HG03565 (cell line): ENCODE measurements at regions not wholly inside any gene's neighbourhood (a gene's known extent, or its start where the extent isn't known, plus 50 kb on each side); places are given as distances from the start of the nearest gene placed in this dataset.
"Not testable (repeated sequence)": the region's sequence is repeated elsewhere in the genome, so short reads cannot be mapped to it uniquely, and the experiment has no call there.

Experiments used
- ATAC-seq: cut with Tn5 transposase; IDR thresholded peaks from one replicate; pipeline ENCODE4 v1.9.1; 2021; ENCODE audit warnings: mild to moderate bottlenecking, moderate library complexity; ENCODE audit not compliant: unreplicated experiment

DNA sequence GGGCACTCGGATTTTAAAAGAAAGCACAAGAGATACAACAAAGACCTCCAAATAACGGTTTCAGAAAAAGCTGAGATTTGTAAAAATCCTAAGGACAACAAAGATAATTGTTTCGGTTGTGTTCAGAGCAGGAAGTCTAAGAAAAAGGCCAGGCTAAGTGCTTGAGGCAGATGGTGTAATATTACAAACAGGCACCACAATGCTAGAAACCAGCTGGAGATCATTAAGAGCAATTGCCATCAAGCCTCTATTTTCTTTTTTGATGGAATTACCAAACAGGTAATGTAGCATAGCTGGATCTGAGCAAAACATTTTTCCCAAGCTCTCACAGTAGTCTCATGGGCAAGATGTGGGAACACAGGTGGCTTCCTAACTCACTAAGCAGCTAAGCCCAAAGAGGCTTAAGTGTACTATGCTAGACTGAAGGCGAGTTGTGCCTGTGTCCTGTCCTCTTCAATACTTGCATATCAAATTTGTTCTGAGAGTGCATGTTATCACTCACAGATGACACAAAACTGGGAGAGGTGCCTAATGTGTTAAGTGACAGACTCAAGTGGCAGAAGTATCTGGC, 161.6 kb downstream of the GLUL start:
- no peak for ATAC-seq

DNA sequence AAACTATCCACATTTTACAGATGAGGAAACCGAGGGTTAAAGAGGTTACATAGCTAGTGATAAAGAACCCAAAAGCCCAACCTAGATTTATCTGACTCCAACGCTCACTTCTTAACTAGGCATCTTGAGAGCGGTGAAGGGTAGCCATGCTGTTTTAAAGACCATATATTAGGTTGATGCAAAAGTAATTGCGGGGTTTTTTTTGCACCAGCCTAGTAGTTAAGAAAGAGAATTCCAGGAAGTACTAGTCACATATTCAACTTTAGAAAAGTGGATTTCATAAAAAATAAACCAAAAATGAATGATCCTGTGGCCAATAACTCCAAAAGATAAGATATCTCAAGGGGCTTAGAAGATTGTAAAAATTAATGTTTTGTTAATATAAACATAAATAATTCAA, 162.1 kb downstream of the GLUL start:
- no peak for ATAC-seq

- no peak for ATAC-seq
Observed at GRCh38 chr1:182227864-182228547, 163.6 kb downstream of the GLUL start.

- ATAC-seq: no peak
Observed at GRCh38 chr1:182226618-182227017, 165.0 kb downstream of the GLUL start.

DNA sequence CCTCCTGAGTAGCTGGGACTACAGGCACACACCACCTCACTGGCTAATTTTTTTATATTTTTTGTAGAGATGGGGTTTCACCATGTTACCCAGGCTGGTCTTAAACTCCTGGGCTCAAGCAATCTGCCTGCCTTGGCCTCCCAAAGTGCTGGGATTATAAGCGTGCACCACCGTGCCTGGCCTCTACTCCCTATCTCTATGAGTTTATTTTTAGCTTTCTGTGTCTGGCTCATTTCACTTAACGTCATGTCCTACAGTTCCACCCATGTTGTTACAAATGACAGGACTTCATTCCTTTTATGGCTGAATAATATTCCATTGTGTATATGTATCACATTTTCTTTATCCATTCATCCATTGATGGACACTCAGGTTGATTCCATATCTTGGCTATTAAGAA, 164.2 kb upstream of the ZNF648 start:
- ATAC-seq: not testable (repeated sequence)

GRCh38 chr1:182221990-182222389, 160.5 kb upstream of the ZNF648 start:
- not testable (repeated sequence) for ATAC-seq

DNA sequence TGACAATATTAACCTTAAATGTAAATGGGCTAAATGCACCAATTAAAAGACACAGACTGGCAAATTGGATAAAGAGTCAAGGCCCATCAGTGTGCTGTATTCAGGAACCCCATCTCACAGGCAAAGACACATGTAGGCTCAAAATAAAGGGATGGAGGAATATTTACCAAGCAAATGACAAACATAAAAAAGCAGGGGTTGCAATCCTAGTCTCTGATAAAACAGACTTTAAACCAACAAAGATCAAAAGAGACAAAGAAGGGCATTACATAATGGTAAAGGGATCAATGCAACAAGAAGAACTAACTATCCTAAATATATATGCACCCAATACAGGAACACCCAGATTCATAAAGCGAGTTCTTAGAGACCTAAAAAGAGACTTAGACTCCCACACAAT, 159.9 kb upstream of the ZNF648 start:
- not testable (repeated sequence) for ATAC-seq

DNA sequence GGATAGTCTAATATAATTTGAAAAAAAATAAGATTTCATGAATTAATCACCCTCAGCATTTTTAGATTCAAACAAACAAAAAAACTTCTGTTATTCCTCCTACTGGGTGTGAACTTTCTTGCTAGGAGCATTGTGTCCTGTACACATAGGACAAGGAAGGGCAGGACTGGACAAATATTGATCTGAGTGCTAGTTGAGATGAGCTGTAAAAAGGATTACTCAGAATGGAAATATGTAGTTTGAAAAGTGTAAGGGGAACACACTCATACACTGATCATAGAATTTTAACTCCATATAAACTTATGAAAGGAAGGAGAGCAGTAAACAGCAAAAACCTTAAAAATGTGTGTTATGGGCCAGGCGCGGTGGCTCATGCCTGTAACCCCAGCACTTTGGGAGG, 156.5 kb upstream of the ZNF648 start:
- no peak for ATAC-seq

GRCh38 chr1:182217071-182217470, 155.6 kb upstream of the ZNF648 start:
- no peak for ATAC-seq

DNA sequence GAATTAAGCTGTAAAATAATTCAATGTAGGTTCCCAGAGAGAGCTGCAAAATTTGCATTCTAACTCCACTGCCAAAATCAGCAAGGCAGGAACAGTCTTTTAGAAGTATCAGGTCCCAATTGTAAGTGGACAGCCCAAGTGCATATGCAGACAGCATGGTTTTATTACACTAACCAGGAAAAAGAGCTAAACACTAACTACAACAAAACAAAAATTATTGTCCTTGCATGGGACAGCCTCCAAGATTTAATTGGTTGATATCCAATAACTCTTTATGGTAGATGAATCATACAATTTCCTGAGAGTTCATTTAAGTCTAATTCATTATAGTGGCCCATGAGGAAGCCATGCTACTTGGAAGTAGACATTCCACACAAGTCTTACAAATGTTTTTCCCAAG, 154.3 kb upstream of the ZNF648 start:
- no peak for ATAC-seq

GRCh38 chr1:182213163-182213562, 151.7 kb upstream of the ZNF648 start:
- ATAC-seq: no peak

- ATAC-seq: no peak
Observed at GRCh38 chr1:182211386-182211785, 149.9 kb upstream of the ZNF648 start.

- ATAC-seq: no peak
Observed at GRCh38 chr1:182210417-182210816, 148.9 kb upstream of the ZNF648 start.

DNA sequence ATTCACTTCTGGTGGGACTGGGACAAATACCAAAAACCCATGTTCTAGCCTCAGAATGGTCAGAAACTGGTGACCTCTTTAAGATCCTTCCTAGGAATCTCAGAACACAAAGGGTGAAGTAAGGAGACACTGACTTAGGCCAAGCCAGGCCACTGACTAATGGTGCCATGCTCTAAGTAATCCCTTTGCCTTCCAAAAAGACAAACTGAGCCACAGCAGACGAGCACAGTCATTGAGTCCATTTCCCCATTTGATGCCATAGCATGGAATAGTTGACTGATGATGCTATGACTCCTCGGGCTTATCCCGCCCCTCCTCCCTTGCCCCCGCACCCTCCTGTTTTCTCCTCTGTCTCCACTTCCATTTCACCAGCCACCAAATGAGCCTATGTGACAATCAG, 145.8 kb upstream of the ZNF648 start:
- ATAC-seq: no peak

- no peak for ATAC-seq
Observed at GRCh38 chr1:182206626-182207239, 145.2 kb upstream of the ZNF648 start.

GRCh38 chr1:182205351-182206022, 144.0 kb upstream of the ZNF648 start:
- ATAC-seq: no peak

DNA sequence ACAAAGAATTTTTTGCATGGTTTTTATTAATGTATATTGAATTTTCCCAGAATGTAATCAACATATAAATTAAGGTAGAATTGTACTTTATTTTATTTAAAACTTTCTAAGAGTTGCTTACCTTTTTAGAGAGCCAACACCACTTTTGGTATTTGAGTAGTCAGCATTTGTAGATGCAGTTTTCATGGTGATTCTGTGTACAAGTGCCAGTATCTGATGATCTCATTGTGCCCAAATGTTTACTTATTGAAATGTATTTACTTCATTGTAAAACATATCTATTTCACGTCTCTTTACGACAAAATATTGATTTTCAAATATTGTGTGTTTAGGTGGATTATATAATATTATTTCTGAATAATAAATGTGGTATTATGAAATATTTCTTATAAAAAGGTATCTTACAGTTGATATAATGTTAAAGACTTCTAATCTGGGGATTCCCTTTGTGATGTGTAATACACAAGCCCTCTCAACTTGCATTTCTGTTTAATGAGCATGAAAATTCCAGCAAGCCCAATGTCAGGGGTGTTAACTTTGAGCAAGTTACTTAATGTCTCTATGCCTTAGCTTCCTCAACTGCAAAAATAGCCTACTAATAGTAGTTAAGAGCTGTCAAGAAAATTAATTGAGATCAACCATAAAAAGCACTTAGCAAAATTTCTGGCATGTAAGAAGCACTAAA, 141.8 kb upstream of the ZNF648 start:
- no peak for ATAC-seq

GRCh38 chr1:182201490-182201889, 140.0 kb upstream of the ZNF648 start:
- not testable (repeated sequence) for ATAC-seq

DNA sequence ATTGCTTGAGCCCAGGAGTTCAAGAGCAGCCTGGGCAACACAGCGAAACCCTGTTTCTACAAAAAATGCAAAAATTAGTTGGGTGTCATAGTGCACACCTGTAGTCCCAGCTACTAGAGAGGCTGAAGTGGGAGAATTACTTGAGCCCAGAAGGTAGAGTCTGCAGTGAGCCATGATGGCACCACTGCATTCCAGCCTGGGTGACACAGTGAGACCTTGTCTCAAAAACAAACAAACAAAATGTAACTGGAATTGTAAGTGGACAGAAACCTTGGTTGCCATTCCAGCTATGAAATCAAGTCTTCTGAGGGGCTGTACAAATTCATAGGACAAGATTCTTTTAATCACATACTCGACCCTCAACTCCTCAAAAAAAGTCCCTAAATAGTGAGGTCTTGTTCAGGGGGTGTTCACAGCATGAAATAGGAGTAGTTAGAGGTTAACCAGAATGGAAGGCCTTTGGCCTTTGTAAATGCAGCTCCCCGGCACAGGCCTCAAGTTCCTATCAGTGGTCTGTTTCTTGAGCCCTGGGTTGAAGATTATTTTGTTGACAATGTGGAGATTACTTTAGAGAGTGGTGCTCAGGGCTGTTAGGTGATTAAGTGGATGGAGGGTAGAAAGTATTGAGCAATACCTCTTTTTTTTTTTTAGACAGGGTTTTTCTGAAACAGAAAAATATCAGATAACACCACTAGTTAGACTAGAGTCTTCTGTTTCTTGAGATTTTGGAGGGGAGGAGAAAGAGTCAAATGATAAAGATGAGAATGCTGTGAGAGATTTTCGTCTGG, 138.7 kb upstream of the ZNF648 start:
- ATAC-seq: no peak

DNA sequence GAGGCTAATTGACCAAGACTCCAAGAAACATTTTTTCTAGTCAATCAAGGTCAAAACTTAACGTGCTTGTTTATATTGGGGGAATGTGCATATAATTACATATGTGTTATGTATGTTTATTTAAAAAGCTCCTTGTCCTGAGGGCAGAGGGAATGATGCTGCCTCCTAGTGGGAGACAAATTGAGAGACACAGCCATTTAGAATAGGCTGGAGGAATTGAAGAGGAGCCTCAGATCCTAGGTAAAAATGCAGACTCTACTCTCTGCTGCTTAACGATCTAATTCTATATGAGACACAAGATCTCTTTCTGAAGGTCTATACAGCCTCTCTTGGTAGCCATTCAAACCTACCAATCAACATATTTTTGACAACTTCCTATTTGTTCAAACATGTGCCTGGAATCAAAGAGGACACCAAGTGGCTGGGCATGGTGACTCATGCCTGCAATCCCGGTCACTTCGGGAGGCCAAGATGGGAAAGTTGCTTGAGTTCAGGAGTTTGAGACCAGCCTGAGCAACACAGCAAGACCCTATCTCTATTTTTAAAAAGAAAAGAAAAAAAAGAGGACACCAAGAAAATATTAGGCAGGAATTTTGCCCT, 136.6 kb upstream of the ZNF648 start:
- no peak for ATAC-seq
